AG04449 (cell line): ENCODE measurements at regions not wholly inside any gene's neighbourhood (a gene's known extent, or its start where the extent isn't known, plus 50 kb on each side); places are given as distances from the start of the nearest gene placed in this dataset.

ENCODE experiments used
- CTCF ChIA-PET: fragments of 350-600 bp; formaldehyde crosslinking; extraction: SDS; loops from one replicate; lab custom pipeline; 2021; ENCODE audit warnings: antibody characterized with exemption; lab: Yijun Ruan, JAX
- POLR2A ChIA-PET: fragments of 400-600, 350-600 bp; formaldehyde crosslinking; extraction: SDS; loops from one replicate; lab custom pipeline; 2020; ENCODE audit warnings: antibody characterized with exemption, inconsistent platforms; lab: Yijun Ruan, JAX
- DNase-seq: peaks from one replicate; pipeline ENCODE4 v3.0.0-alpha.2; 2010; ENCODE audit warnings: low read depth, low spot score
- H3K4me3 ChIP-seq: 2 replicates; pipeline ENCODE4 v1.5.1; 2011; ENCODE audit warnings: low read depth, mild to moderate bottlenecking, control low read depth, low read length
- CTCF ChIP-seq: IDR thresholded peaks from one replicate; pipeline ENCODE4 v1.5.1; 2011; ENCODE audit warnings: mild to moderate bottlenecking, moderate library complexity, low read length, control low read depth, inconsistent platforms; ENCODE audit not compliant: insufficient read depth; ENCODE audit errors: missing control alignments

GRCh38 chr3:4099607-4100006 lies 203.6 kb upstream of the SETMAR start:
- ChIA-PET POLR2A (no interaction called here), CTCF (no interaction called here)
- TF ChIP-seq CTCF = no peak
- DNase-seq = no peak
- no peak overlapping the region for H3K4me3 ChIP-seq

GRCh38 chr3:4107430-4107829 lies 195.7 kb upstream of the SETMAR start:
- CTCF ChIA-PET = no interaction called here
- TF ChIP-seq CTCF = no peak
- POLR2A ChIA-PET = no interaction called here
- H3K4me3 ChIP-seq = no peak overlapping the region
- DNase-seq = no peak

GRCh38 chr3:4113811-4114522 lies 189.2 kb upstream of the SETMAR start:
- CTCF ChIA-PET = no interaction called here
- no peak for DNase-seq
- no peak overlapping the region for H3K4me3 ChIP-seq
- POLR2A ChIA-PET = no interaction called here
- no peak for TF ChIP-seq CTCF

- no peak for DNase-seq
- no peak overlapping the region for H3K4me3 ChIP-seq
- CTCF ChIA-PET = no interaction called here
- POLR2A ChIA-PET = no interaction called here
- TF ChIP-seq CTCF = no peak
Observed at GRCh38 chr3:4119119-4119518, 184.1 kb upstream of the SETMAR start.

DNA sequence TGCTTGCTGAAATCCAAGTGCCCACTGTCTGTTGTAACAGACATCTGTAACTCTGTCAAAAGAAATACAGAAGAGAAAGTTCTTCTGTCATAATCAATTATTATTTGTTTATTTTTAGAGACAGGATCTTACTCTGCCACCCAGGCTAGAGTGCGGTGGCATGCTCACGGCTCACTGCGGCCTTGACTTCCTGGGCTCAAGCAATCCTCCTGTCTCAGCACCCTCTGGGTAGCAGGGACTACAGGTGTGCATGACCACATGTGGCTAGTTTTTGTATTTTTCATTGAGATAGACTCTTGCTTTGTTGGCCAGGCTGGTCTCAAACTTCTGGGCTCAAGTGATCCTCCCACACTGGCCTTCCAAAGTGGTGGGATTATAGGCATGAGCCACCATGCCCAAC lies 177.6 kb upstream of the SETMAR start:
- no peak overlapping the region for H3K4me3 ChIP-seq
- no peak for TF ChIP-seq CTCF
- ChIA-PET CTCF (no interaction called here), POLR2A (no interaction called here)
- no peak for DNase-seq

- TF ChIP-seq CTCF = no peak
- DNase-seq = no peak
- ChIA-PET CTCF (no interaction called here), POLR2A (no interaction called here)
- no peak overlapping the region for H3K4me3 ChIP-seq
Observed at GRCh38 chr3:4138150-4138785, 164.9 kb upstream of the SETMAR start.
